Caki2 (cell line): ENCODE measurements at regions not wholly inside any gene's neighbourhood (a gene's known extent, or its start where the extent isn't known, plus 50 kb on each side); places are given as distances from the start of the nearest gene placed in this dataset.

Experiments used
- DNase-seq: peaks from one replicate; pipeline ENCODE4 v3.0.0-alpha.2; 2015; ENCODE audit warnings: low read depth
- in situ Hi-C: cut with HindIII; loops from 2 replicates; pipeline ENCODE4 v1.10.0; 2016; ENCODE audit warnings: low sequenced_read_pairs, low pct_unique_long_range_greater_than_20kb, mixed read lengths

GRCh38 chr15:35136321-35137189 lies 51.5 kb upstream of the NANOGP8 start:
- in situ Hi-C loops, result no loop called here
- no peak for DNase-seq
